Sciatic nerve (tissue), 2 donors: ENCODE measurements at regions not wholly inside any gene's neighbourhood (a gene's known extent, or its start where the extent isn't known, plus 50 kb on each side); places are given as distances from the start of the nearest gene placed in this dataset.
"Not testable (repeated sequence)": the region's sequence is repeated elsewhere in the genome, so short reads cannot be mapped to it uniquely, and the experiment has no call there.

Experiments
- ATAC-seq: fragments of 200-7000 bp; cut with Tn5 transposase; one replicate; pipeline ENCODE4 v1.9.1; 2020; ENCODE audit warnings: mild to moderate bottlenecking, moderate library complexity
- DNase-seq: peaks from one replicate; pipeline ENCODE4 v3.0.0-alpha.2; 2020; ENCODE audit warnings: low spot score
- intact Hi-C: fragments of 100-400 bp; cut with DNase I; formaldehyde crosslinking; loops from one replicate; pipeline ENCODE4 v1.14.2; 2022
- donor health status: DM: no; HTN: no; CAD: no.
- donor health status: DM: no; HTN: no; CAD: no.

- DNase-seq = no peak
- intact Hi-C loops = no loop called here
- ATAC-seq = no peak
These were observed 178.0 kb upstream of the PIK3R1 start for GRCh38 chr5:68037546-68037945.

- intact Hi-C loops = no loop called here
- ATAC-seq = no peak
- DNase-seq = peak; percentile 67
These were observed 181.5 kb upstream of the PIK3R1 start for GRCh38 chr5:68033961-68034571.

DNA sequence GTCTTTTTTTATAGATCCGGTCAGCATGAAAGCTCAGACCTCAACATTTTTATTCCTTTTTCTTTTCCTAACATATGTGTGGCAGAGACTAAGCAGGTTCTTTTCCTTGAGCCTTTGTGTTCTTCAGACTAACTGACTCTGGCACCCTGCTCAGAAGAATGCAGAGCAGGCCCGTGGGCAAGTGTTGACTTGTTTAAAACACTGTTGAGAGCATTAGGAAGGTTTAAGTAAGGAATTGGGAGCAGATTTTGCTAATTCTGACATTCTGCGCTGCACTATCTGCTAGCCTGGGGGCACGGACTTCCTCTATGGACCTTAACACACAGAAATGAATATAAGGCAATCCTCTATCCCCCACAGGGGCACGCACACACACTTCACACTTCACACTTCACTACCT, 182.5 kb upstream of the PIK3R1 start:
- intact Hi-C loops = no loop called here
- no peak for DNase-seq
- no peak for ATAC-seq

- intact Hi-C loops = no loop called here
- peak; percentile 75 for ATAC-seq
- DNase-seq = no peak
These were observed 183.3 kb upstream of the PIK3R1 start for GRCh38 chr5:68032216-68032762.

- ATAC-seq (no peak), DNase-seq (no peak)
- intact Hi-C loops = no loop called here
These were observed 187.3 kb upstream of the PIK3R1 start for GRCh38 chr5:68028131-68028727.

- intact Hi-C loops = no loop called here
- ATAC-seq = peak; percentile 66
- no peak for DNase-seq
These were observed 188.0 kb upstream of the PIK3R1 start for GRCh38 chr5:68027519-68027918.

DNA sequence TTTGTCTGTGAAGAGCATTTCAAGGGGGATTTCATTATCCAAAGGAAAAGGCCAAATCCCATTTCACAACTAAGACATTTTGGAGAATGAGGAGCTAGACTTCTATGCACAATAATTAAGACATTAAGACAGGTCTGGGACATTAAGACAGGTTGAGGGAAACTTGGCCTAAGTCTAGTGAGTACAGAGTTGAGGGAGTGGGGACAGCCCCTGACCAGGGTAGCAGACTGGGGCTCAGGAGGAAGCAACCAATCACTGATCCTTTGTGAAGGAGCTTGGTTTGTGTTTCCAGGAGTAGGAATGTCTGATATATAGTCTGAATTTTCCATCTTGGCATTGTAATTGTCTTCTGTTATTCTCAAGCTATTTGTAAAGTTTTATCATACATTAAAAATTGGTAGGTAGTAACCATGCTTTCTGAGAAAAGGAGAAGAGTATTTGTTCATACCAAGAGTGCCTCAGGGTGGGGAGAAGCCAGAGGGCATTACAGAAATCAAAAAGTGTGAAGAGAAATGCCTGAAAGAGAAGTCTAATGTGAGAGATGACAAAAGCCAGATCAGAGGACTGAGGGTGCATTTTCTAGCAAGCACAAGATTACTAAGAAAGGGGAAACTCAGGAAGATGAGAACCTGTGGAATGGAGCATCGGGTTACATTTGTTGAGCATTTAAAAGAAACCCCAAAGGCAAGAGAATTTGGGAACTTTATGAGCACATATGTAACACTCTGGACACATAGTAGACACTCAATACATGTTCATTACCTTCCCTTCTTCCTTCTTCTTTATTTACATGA, 189.3 kb upstream of the PIK3R1 start:
- DNase-seq (no peak), ATAC-seq (no peak)
- intact Hi-C loops = no loop called here

DNA sequence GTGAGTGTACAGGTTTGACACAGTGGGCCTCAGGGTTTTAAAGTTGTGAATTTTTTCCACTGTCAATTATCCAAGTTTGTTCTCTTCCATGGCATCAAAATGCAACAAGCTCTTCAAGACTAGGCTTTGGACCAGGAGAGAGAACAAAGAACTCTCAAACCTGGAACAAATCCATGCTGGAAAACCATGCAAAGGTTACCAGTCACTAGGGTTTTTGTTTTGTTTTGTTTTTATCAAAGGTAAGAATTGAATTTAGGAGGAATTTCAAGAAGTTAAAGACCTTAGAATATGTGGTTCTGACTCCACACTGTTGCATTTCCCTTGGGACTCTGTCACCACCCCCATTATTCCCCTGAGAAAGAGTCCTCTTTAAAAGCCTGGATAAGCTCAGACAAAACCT, 191.1 kb upstream of the PIK3R1 start:
- DNase-seq (no peak), ATAC-seq (no peak)
- intact Hi-C loops = no loop called here

DNA sequence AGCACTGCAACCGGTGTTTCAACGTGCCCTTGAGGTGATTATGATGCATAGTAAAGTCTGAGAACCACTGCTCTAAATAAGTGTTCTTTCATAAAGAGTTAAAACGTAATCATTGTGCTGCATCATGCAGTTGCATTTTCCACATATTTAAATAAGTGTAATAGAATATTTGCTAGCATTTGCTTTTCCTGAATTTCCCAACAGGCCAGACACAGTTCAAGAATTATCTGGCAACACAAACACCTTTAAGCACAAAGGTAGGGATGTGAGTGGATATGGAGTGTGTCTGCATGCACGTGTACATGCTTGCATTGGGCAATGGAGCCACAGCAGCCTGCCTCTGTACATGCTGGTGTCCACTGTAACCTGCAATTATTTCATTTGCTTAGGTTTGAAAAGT, 193.6 kb upstream of the PIK3R1 start:
- DNase-seq = no peak
- intact Hi-C loops = no loop called here
- no peak for ATAC-seq

- intact Hi-C loops = no loop called here
- ATAC-seq (no peak), DNase-seq (no peak)
These were observed 194.3 kb upstream of the PIK3R1 start for GRCh38 chr5:68021227-68021626.

DNA sequence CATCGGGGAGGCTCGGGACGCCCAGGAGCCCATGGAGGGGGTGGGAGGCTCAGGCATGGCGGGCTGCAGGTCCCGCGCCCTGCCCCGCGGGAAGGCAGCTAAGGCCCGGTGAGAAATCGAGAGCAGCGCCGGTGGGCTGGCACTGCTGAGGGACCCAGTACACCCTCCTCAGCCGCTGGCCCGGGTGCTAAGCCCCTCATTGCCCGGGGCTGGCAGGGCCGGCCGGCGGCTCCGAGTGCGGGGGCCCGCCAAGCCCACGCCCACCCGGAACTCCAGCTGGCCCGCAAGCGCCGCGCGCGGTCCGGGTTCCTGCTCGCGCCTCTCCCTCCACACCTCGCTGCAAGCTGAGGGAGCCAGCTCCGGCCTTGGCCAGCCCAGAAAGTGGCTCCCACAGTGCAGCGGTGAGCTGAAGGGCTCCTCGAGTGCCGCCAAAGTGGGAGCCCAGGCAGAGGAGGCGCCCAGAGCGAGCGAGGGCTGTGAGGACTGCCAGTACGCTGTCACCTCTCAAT, 195.0 kb upstream of the PIK3R1 start:
- intact Hi-C loops, ATAC-seq: not testable (repeated sequence)

GRCh38 chr5:68015381-68016302, 199.9 kb upstream of the PIK3R1 start:
- DNase-seq (no peak), ATAC-seq (peak; percentile 63)
- intact Hi-C loops = no loop called here

More for the DNA sequence above, 195.0 kb upstream of the PIK3R1 start:
- not testable (repeated sequence) for DNase-seq

GRCh38 chr5:68012831-68013230, 202.7 kb upstream of the PIK3R1 start:
- ATAC-seq = peak; percentile 59
- intact Hi-C loops = no loop called here

GRCh38 chr5:68012429-68012828, 203.1 kb upstream of the PIK3R1 start:
- intact Hi-C loops = no loop called here
- no peak for ATAC-seq
- DNase-seq = no peak

More at GRCh38 chr5:68012831-68013230, 202.7 kb upstream of the PIK3R1 start:
- no peak for DNase-seq

GRCh38 chr5:68011801-68012200, 203.8 kb upstream of the PIK3R1 start:
- intact Hi-C loops = no loop called here
- ATAC-seq = no peak
- DNase-seq = no peak

GRCh38 chr5:68011259-68011760, 204.2 kb upstream of the PIK3R1 start:
- no peak for ATAC-seq
- intact Hi-C loops = no loop called here

GRCh38 chr5:68010740-68011139, 204.8 kb upstream of the PIK3R1 start:
- DNase-seq (no peak), ATAC-seq (no peak)
- intact Hi-C loops = no loop called here

More at GRCh38 chr5:68011259-68011760, 204.2 kb upstream of the PIK3R1 start:
- DNase-seq = no peak

DNA sequence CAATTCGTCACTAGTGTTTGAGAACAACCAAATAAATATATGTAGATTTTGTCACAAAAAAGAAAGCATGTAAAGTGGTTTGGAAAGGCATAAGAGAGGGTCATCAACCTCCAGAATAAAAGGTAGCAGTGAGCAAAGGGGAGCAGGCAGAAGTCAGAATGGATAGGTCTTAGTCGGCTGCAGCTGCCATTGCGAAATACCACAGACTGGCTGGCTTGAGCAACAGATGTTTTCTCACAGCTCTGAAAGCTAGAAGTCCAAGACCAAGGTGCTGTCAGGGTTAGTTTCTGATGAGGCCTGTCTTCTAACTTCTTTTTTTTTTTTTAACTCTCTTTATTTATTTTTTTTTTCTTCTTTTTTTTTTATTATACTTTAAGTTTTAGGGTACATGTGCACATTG, 208.1 kb upstream of the PIK3R1 start:
- ATAC-seq (no peak), DNase-seq (no peak)
- intact Hi-C loops = no loop called here

DNA sequence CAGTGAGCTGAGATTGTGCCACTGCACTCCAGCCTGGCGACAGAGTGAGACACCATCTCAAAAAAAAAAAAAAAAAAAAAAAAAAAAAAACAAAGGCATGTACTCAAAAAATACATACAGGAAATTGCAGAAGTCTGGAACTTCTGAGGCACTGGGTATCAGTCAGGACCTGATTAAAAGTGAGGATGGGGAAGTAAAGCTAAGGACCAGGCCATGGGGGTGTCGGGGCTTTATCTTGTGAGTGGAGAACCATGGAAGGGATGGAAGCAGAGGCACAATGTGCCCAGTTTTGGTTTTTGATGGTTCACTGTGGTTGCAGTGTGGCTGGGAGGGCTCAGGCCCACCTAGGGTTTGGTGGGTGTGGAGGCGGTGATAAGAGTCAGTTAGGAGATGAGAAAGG, 212.7 kb upstream of the PIK3R1 start:
- DNase-seq = no peak
- intact Hi-C loops = no loop called here
- no peak for ATAC-seq
